Astrocyte of the hippocampus (primary cell): ENCODE measurements at regions not wholly inside any gene's neighbourhood (a gene's known extent, or its start where the extent isn't known, plus 50 kb on each side); places are given as distances from the start of the nearest gene placed in this dataset.
"Not testable (repeated sequence)": the region's sequence is repeated elsewhere in the genome, so short reads cannot be mapped to it uniquely, and the experiment has no call there.

ENCODE experiments used
- DNase-seq: peaks from one replicate; pipeline ENCODE4 v3.0.0; 2011; ENCODE audit warnings: low read depth, low spot score

DNA sequence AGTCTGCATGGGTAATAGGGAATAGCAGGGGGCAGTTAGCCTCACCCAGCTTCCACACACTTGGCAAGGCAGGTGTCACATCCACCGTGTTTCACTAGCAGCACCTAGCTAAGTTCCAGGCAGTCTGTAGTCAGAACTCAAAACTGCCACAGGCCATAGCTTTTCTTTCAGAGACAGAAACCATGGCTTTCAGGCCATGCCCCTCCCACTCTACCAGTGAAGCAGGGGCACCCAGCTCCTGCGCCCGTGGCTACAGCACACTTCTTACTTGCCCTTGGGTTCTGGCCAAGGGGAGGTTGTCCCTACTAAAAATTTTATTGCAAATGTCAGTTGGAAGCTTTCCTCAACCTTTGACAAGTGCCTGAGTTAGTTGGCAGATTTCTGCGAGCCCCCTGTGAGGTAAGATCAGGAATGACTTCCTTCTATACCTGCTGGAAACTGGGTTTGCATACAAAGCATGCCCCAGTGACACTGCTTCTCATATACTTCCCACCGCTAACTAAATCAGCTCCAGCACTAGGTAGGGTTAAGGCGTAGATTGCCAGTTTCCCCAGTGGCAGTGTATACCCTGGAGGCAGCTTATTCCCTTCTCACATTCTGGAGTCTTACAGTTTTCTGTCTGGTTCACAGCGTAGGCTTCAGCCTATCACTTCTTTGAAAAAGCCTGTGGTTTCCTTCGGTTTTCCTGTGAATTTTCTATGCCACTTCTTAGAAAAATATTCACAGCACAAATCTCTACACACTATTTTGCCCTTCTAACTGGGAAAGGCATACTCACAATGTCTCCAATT, 139.0 kb upstream of the LUZP2 start:
- no peak for DNase-seq

GRCh38 chr11:24372491-24372890, 124.4 kb upstream of the LUZP2 start:
- no peak for DNase-seq

DNA sequence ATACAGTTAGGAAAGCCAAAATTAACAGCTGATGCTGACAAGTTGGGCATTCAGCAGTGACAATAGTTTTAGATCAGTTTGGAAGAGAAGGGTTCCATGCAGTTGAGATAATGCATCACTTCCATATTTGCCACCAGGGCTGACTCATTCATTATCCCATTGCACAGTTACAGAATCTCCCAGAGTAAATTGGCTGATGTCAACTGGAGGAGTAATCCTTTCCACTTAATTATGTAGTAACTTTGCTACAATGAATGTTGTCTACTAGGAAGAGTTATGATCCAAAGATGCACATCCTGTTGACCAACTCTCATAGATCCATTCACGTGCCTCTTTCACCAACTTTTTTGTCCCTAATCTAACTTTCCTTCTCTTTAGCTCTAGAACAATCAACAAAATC, 123.3 kb upstream of the LUZP2 start:
- DNase-seq: no peak

DNA sequence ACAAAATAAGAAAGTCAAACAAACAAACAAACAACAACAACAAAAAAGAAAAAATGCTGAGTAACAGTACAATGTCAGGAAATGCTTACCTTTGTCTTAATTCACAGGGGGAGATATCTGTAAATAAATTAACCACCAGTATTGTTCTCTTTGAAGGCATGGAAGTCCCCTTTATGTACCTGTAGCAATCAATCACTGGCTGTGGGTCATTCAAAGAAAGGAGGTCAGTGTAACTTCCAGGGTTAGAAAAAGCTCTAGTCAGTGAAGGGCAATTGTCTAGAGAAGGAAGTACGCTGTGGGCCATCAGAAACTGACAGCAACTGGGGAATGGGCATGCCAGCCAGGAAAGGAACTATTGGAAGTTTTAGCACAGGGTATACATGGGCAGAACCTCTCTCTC, 121.5 kb upstream of the LUZP2 start:
- DNase-seq: no peak

DNA sequence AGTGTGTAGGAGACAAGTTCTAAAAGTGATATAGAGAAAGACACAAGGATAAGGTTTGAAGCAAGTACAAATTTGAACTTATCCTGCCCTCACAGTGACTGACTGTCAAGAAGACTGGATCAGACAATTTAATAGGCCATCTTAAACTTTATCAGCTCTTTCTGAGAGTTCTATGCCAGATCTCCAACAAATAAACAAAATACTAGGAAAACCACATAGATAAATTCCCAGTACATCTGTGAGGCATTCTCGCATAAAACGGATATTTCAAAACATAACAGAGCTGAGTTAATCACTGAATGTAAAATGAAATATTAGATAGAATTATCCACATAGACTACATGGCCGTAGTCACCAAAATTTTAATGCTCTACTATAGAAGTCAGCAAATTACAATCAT, 120.9 kb upstream of the LUZP2 start:
- no peak for DNase-seq

DNA sequence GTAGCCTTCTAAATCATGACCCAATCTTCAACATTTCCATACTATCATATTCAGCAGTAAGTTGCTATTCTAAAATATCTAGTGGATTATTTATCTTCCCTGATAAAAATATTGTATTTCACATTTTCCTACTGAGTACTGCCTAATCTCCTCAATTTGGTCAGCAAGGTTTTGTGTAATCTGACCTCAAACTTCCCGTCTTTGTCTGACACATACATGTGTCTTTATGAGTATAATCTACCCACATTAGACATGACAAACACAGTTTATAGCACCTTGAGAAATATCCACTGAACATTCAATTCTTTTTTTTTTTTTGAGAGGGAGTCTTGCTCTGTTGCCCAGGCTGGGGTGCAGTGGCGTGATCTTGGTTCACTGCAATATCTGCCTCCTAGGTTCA, 113.7 kb upstream of the LUZP2 start:
- no peak for DNase-seq

GRCh38 chr11:24384240-24384639, 112.6 kb upstream of the LUZP2 start:
- DNase-seq: no peak

- DNase-seq: peak; percentile 60
Measured at GRCh38 chr11:24386546-24387397, 110.1 kb upstream of the LUZP2 start.

GRCh38 chr11:24389575-24389974, 107.3 kb upstream of the LUZP2 start:
- no peak for DNase-seq

GRCh38 chr11:24390016-24390415, 106.8 kb upstream of the LUZP2 start:
- no peak for DNase-seq

DNA sequence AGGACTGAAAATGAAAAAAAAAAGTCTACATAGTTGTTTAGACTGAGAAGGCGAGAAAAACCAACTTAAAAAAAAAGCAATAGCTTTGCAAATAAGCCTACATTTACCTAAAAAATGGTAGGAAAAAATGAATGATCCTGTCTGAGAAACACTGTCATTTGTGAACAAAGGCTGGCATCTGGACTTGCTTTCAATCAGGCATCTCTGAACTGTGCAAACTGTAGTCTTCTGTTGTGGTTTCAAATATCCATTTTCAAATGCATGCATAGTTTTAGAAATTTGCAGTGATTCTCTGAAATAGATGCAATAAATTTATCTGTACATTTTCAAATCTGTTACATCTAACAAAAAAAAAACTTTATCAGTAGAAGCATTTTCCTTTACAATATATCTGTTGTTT, 106.1 kb upstream of the LUZP2 start:
- no peak for DNase-seq

DNA sequence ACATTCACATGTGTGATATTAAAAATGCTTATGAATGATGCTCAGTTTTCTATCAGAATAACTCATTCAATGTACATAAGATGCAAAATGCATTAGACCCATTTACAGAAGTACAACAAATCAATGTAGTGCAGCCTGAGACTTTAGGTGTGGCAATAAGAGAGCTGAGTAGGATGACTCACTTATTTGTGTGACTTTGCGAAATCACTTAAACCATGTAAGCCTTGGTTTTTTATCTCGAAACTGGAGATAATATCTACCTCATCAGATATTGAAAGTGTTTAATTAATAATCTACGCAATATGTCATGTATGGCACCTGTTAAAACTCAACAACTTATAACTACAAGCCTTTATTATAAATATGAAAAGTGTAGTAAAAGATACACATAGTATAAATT, 105.7 kb upstream of the LUZP2 start:
- DNase-seq: peak; percentile 2

DNA sequence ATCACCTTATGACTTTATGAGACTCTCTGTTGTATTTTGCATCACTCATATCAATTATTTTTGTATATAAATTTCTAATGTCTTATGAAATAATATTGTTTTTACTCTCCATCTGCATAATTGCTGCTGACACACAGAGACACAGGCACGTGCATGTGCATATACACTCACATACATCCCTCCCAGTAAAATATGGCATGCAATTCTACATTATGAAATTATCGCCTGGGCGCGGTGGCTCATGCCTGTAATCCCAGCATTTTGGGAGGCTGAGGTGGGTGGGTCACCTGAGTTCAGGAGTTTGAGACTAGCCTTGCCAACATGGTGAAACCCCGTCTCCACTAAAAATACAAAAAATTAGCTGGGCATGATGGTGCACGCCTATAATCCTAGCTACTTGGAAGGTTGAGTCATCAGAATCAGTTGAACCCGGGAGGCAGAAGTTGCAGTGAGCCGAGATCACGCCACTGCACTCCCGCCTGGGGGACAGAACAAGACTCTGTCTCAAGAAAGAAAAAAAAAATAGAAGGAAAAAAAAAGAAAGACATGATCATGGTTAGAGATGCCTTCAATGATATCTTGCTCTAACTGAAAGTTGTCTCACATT, 96.7 kb upstream of the LUZP2 start:
- no peak for DNase-seq

- no peak for DNase-seq
Measured at GRCh38 chr11:24406389-24406788, 90.5 kb upstream of the LUZP2 start.

GRCh38 chr11:24406980-24407379, 89.9 kb upstream of the LUZP2 start:
- no peak for DNase-seq

DNA sequence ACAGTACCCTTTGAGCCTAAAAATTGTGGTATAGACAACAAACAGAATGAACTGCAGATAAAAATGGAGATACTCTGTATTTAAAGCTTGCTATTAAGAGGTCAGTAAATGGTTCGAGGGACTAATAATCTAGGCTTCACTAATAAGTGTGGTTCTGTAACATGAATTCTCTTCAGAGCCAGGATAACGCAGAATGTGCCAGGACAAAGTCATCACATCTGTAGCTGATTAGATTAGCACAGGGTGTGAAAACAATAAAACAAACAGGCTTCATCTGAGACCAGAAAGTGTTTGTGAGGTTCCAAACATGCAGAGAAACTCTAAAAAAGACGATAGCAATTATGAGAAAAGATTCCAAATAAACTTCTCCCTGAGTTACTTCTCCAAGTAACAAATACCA, 89.1 kb upstream of the LUZP2 start:
- DNase-seq: no peak

DNA sequence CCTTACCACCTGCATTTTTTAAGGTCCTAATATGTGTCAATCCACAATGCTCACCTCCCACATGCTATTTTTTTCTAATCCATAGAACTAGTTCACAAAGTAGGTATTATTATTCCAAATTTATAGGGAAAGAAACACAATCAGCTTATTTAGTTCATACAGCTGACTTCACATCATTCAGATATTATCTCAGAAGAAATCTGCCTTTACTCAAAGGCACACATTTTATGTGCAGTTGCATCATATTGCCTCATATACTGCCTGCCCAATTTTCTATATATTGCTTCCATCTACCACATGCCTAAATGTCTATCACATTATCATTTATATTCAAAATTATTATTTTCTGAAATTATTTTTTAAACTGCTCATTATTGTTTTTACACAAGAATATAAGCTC, 88.7 kb upstream of the LUZP2 start:
- no peak for DNase-seq

DNA sequence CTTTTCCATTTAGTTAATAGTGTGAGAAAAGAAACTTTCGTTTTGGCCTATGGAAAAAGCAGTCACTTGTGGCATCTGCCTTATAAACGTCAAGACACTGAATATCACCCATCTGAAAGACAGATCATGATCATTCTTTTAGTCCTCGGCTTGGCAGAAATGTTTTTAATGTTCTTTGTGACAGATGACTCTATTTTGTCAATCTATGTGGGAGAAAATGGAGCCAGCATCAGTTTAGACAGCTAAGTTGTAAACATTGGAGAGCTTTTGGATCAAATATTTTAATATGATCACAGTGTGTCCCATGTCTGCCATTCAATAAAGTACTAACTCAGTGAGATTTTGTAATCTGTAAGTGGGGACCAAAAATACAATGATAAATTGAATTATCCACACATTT, 85.1 kb upstream of the LUZP2 start:
- DNase-seq: no peak

DNA sequence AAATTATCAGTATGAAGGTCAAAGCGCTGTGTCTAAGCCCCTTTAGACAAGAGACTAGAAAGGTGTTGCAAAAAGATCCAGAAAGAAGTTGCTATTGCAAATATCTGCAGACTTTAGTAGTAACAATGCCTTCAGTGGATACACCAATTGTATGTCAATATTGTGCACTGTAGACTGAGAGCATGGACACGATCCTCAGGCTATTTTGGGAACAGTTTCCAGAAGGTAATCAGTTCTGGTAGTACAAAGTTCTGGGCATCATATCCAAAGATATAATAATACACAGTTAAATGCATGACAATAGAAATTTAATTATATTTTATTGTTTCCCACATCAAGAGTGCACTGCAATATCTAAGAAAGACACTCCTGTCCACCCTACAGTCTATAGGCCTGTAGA, 84.1 kb upstream of the LUZP2 start:
- no peak for DNase-seq

- no peak for DNase-seq
Measured at GRCh38 chr11:24413391-24413790, 83.5 kb upstream of the LUZP2 start.

- not testable (repeated sequence) for DNase-seq
Measured at GRCh38 chr11:24415955-24416636, 80.8 kb upstream of the LUZP2 start.

- peak; percentile 38 for DNase-seq
Measured at GRCh38 chr11:24421766-24422165, 75.1 kb upstream of the LUZP2 start.
